GM21390 (cell line): ENCODE measurements at regions not wholly inside any gene's neighbourhood (a gene's known extent, or its start where the extent isn't known, plus 50 kb on each side); places are given as distances from the start of the nearest gene placed in this dataset.

Experiments
- ATAC-seq: cut with Tn5 transposase; IDR thresholded peaks from one replicate; pipeline ENCODE4 v1.9.1; 2021; ENCODE audit not compliant: unreplicated experiment

GRCh38 chr2:12050396-12050795 lies 304.0 kb downstream of the LPIN1 start:
- ATAC-seq: peak; percentile 40

- no peak for ATAC-seq
Measured at GRCh38 chr2:12051831-12052230, 305.4 kb downstream of the LPIN1 start.

GRCh38 chr2:12052796-12053195 lies 306.4 kb downstream of the LPIN1 start:
- ATAC-seq: no peak

- no peak for ATAC-seq
Measured at GRCh38 chr2:12054956-12055618, 308.7 kb downstream of the LPIN1 start.

- peak; percentile 86 for ATAC-seq
Measured at GRCh38 chr2:12057436-12058166, 311.2 kb downstream of the LPIN1 start.

- no peak for ATAC-seq
Measured at GRCh38 chr2:12059616-12060441, 313.4 kb downstream of the LPIN1 start.

- no peak for ATAC-seq
Measured at GRCh38 chr2:12060886-12061285, 314.5 kb downstream of the LPIN1 start.

GRCh38 chr2:12061286-12062052 lies 315.0 kb downstream of the LPIN1 start:
- no peak for ATAC-seq

GRCh38 chr2:12062053-12062395 lies 315.6 kb downstream of the LPIN1 start:
- no peak for ATAC-seq

- no peak for ATAC-seq
Measured at GRCh38 chr2:12063210-12063609, 316.8 kb downstream of the LPIN1 start.

GRCh38 chr2:12064153-12064552 lies 317.7 kb downstream of the LPIN1 start:
- ATAC-seq: no peak

- no peak for ATAC-seq
Measured at GRCh38 chr2:12066116-12066515, 319.7 kb downstream of the LPIN1 start.

GRCh38 chr2:12066986-12067385 lies 320.6 kb downstream of the LPIN1 start:
- ATAC-seq: no peak

- ATAC-seq: no peak
Measured at GRCh38 chr2:12068796-12069538, 322.5 kb downstream of the LPIN1 start.

GRCh38 chr2:12070153-12070552 lies 323.7 kb downstream of the LPIN1 start:
- no peak for ATAC-seq

- no peak for ATAC-seq
Measured at GRCh38 chr2:12070581-12070980, 324.1 kb downstream of the LPIN1 start.

GRCh38 chr2:12071318-12071717 lies 324.9 kb downstream of the LPIN1 start:
- ATAC-seq: peak; percentile 51

- ATAC-seq: no peak
Measured at GRCh38 chr2:12073217-12073852, 326.9 kb downstream of the LPIN1 start.

- ATAC-seq: no peak
Measured at GRCh38 chr2:12074126-12074844, 327.9 kb downstream of the LPIN1 start.
